GM20000 (cell line): ENCODE measurements at regions not wholly inside any gene's neighbourhood (a gene's known extent, or its start where the extent isn't known, plus 50 kb on each side); places are given as distances from the start of the nearest gene placed in this dataset.
"Not testable (repeated sequence)": the region's sequence is repeated elsewhere in the genome, so short reads cannot be mapped to it uniquely, and the experiment has no call there.

ENCODE experiments used
- DNase-seq: peaks from one replicate; pipeline ENCODE4 v3.0.0; 2012; ENCODE audit warnings: low spot score
- CTCF ChIP-seq: IDR thresholded peaks from 2 replicates; pipeline ENCODE4 v1.5.1; 2012; ENCODE audit warnings: mild to moderate bottlenecking, control low read depth; ENCODE audit errors: extremely low read depth, missing control alignments

DNA sequence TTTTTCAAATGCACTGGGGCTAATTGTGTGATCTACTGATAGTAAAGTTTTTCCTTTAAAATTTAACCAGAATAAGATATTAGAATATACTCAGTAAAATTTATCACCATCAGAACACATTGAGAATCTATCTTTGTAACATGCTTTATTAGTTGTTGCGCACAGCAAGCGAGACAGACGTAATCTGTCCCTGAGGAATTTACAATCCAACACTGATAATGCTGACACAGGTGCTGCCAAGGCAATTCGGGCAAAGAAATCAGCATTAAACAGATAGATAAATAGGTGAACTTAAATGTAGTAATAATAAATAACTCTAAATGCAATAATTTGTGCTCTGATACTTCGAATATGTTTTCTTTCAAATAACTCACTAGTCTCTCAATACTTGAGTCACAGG, 607.2 kb downstream of the HTR1B start:
- TF ChIP-seq CTCF: no peak

DNA sequence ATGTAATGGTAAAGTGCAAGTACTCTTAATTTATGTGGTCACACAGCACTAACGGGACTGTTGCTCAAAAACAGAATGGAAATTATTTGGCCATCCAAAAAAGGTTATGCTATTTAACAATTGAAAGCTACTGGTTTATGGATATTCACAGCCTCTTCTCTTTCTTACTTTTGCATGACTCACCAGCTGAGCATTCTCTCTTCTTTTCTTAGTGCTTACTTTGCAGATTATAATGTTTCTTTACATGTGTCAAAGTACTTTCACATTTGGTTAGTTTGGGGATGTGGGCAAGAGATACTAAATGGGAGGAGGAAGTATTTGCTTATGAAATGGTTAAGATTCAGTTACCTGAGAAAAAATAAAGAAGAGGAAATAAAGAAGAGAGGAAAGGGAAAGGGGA, 610.5 kb downstream of the HTR1B start:
- TF ChIP-seq CTCF: no peak
- DNase-seq: no peak

More for the DNA sequence above, 607.2 kb downstream of the HTR1B start:
- DNase-seq: no peak

- not testable (repeated sequence) for DNase-seq
Measured at GRCh38 chr6:76849274-76849970, 613.9 kb downstream of the HTR1B start.

DNA sequence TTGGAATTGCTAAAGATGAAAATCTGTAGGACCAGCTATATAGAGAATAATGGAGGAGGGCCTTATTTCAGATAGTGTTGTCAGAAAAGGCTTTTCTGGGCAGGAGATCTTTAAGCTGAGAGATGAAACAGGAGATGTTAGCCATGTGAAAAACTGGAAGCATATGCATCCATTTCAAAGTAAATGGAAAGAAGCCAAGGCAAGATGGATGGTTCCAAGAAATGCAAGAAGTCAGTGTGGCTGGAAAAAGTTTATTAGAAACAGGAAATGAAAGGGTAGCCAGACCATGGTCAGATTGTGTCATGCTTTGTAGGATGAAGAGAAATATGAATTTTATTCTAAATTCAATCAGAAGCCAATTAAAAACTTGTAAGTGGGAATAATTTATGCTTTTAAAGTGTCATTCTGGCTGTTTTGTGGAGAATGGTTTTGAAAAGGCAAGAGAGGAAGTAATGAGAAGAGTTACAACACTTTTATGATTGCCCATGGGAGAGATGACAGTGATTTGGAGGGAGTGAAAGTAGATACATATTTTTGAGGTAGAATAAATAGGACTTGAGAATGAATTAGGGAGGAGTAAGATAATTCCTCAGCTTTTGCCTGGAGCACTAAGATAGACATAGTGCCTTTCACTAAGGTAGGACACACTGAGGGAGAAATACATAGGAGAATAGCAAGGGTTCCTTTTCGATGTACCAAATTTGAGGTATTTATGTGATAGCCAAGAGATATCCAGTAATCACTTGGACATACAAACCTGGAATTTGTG, 620.1 kb downstream of the HTR1B start:
- DNase-seq: no peak
- TF ChIP-seq CTCF: no peak

- TF ChIP-seq CTCF: no peak
- DNase-seq: no peak
Measured at GRCh38 chr6:76840865-76841264, 622.4 kb downstream of the HTR1B start.

GRCh38 chr6:76840041-76840745, 623.1 kb downstream of the HTR1B start:
- DNase-seq: no peak
- TF ChIP-seq CTCF: no peak

DNA sequence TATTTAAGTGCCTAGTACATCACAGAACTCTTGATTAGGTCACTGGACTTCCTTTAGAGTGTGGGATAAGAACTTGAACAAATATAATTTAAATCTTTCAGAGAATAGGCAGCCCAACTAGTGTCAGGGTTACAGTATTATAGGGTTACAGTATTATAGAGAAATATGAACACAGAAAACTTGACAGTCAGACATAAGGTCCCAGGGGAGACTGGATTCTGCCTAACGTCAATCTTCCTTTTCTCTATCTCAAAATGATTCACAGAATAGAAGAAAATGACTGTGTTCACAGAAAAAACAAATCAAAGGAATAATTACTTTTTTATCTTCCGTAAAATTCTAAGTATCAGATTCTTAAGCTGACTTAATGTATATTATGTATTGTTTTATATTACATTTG, 623.8 kb downstream of the HTR1B start:
- TF ChIP-seq CTCF: no peak
- no peak for DNase-seq

- no peak for TF ChIP-seq CTCF
- DNase-seq: no peak
Measured at GRCh38 chr6:76837564-76837963, 625.7 kb downstream of the HTR1B start.
